ENCODE measurements at regions not wholly inside any gene's neighbourhood (a gene's known extent, or its start where the extent isn't known, plus 50 kb on each side); places are given as distances from the start of the nearest gene placed in this dataset.

- no peak for TF ChIP-seq CTCF (IDR thresholded peaks at IDR 0.05)
- no peak for DNase-seq (ENCODE audit: low spot score)
- Histone ChIP-seq H3K27me3 (no peaks in the 10 kb centered on the region), H3K4me3 (no peak overlapping the region), H3K36me3 (no peaks in the 10 kb centered on the region), H3K9me3 (no peaks in the 10 kb centered on the region), H3K4me1 (no peaks in the 10 kb centered on the region), H3K27ac (no peak overlapping the region)
Observed at GRCh38 chr11:28756977-28757376, 648.8 kb downstream of the METTL15 start.

DNA sequence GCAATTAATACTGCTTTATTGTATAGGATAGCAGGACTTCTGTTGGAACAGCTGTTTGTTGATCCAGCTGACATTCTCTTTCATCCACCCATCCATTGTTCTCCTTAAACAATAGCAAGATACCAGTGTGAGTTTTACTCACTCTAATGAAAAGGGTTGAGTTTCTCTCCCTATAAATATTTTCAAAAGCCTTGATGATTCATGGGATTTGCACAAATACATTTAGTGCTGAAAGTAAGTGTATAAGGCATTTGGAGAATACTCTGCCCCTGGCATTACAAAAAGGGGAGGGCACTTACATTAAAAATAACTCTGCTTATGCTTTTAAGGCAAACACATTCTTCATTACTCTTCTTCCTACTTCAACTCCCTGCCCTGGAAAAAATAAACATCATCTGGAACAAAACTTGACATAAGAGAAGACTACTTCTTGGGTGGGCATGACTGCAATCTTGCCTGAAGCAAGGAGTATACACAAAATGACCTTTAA lies 634.9 kb downstream of the METTL15 start:
- H3K36me3 ChIP-seq = no peaks in the 10 kb centered on the region
- no peak overlapping the region for H3K4me3 ChIP-seq
- no peaks in the 10 kb centered on the region for H3K27me3 ChIP-seq
- no peak for DNase-seq (ENCODE audit: low spot score)
- no peaks in the 10 kb centered on the region for H3K9me3 ChIP-seq
- no peaks in the 10 kb centered on the region for H3K4me1 ChIP-seq
- H3K27ac ChIP-seq = no peak overlapping the region
- TF ChIP-seq CTCF (IDR thresholded peaks at IDR 0.05) = no peak

GRCh38 chr11:28739489-28740280 lies 631.5 kb downstream of the METTL15 start:
- H3K36me3 ChIP-seq = no peaks in the 10 kb centered on the region
- TF ChIP-seq CTCF (IDR thresholded peaks at IDR 0.05) = no peak
- no peaks in the 10 kb centered on the region for H3K9me3 ChIP-seq
- H3K4me3 ChIP-seq = no peak overlapping the region
- H3K4me1 ChIP-seq = no peaks in the 10 kb centered on the region
- no peak overlapping the region for H3K27ac ChIP-seq
- DNase-seq (ENCODE audit: low spot score) = no peak
- no peaks in the 10 kb centered on the region for H3K27me3 ChIP-seq

DNA sequence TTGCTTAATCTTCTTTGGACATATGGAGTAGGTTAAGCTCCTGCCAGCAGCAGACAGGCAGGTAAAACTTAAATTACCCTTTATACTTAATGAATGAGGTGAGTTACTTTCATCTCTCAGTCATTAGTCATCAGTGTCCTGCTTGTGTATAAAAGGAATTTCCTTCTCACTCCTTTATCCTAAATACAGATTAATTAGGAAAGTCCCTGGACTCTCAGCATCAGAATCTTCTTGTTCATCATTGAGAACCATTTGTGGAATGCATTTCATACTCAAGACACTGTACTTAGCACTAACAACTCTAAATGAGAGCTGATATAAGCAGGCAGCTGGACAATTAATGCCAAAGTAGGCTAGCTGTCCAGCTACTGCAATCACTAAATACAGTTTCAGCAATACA lies 630.4 kb downstream of the METTL15 start:
- TF ChIP-seq CTCF (IDR thresholded peaks at IDR 0.05) = no peak
- no peak for DNase-seq (ENCODE audit: low spot score)

GRCh38 chr11:28736256-28736655 lies 628.1 kb downstream of the METTL15 start:
- Histone ChIP-seq H3K4me1 (no peaks in the 10 kb centered on the region), H3K36me3 (no peaks in the 10 kb centered on the region), H3K4me3 (no peak overlapping the region), H3K27ac (no peak overlapping the region), H3K9me3 (no peaks in the 10 kb centered on the region), H3K27me3 (no peaks in the 10 kb centered on the region)
- TF ChIP-seq CTCF (IDR thresholded peaks at IDR 0.05) = no peak
- no peak for DNase-seq (ENCODE audit: low spot score)

More for the DNA sequence above, 630.4 kb downstream of the METTL15 start:
- Histone ChIP-seq H3K9me3 (no peaks in the 10 kb centered on the region), H3K27me3 (no peaks in the 10 kb centered on the region), H3K4me3 (no peak overlapping the region), H3K4me1 (no peaks in the 10 kb centered on the region), H3K27ac (no peak overlapping the region), H3K36me3 (no peaks in the 10 kb centered on the region)

- no peak overlapping the region for H3K27ac ChIP-seq
Observed at GRCh38 chr11:28735511-28735910, 627.3 kb downstream of the METTL15 start.

More at GRCh38 chr11:28735511-28735910, 627.3 kb downstream of the METTL15 start:
- no peaks in the 10 kb centered on the region for H3K9me3 ChIP-seq
- no peak overlapping the region for H3K4me3 ChIP-seq
- no peaks in the 10 kb centered on the region for H3K4me1 ChIP-seq
- no peaks in the 10 kb centered on the region for H3K36me3 ChIP-seq
- no peaks in the 10 kb centered on the region for H3K27me3 ChIP-seq
- no peak for TF ChIP-seq CTCF (IDR thresholded peaks at IDR 0.05)
- DNase-seq (ENCODE audit: low spot score) = no peak

All from right atrium auricular region (tissue), 2 donors.